IMR-90 (cell line): ENCODE measurements at regions not wholly inside any gene's neighbourhood (a gene's known extent, or its start where the extent isn't known, plus 50 kb on each side); places are given as distances from the start of the nearest gene placed in this dataset.

ENCODE experiments used
- ATAC-seq: fragments of 200-7000 bp; cut with Tn5 transposase; 2 replicates; pipeline ENCODE4 v1.9.1; 2020; ENCODE audit warnings: low read depth, mild to moderate bottlenecking, moderate library complexity
- BruUV-seq: library from RNA; stranded (reverse); fragments of 400-500 nt; replicated peaks from 2 replicates; lab custom pipeline; 2021; lab: Mats Ljungman, UMichigan
- CTCF ChIA-PET: fragments of 300-600 bp; formaldehyde crosslinking; extraction: SDS; loops from one replicate; lab custom pipeline; 2021; ENCODE audit warnings: antibody characterized with exemption; lab: Yijun Ruan, JAX
- POLR2A ChIA-PET: fragments of 300-600 bp; sonication (Branson Sonifier 250); formaldehyde crosslinking; loops from one replicate; lab custom pipeline; 2022; ENCODE audit warnings: antibody characterized with exemption; ENCODE audit not compliant: unreplicated experiment; lab: Charles Lee
- DNase-seq: peaks from one replicate; pipeline ENCODE4 v3.0.0; 2013
- H2AFZ ChIP-seq: replicated peaks from 2 replicates; pipeline ENCODE3; 2013; ENCODE audit warnings: low read length, mild to moderate bottlenecking; ENCODE audit not compliant: poor library complexity
- H2AK5ac ChIP-seq: 2 replicates; pipeline ENCODE4 v1.6.1; 2013; ENCODE audit warnings: low read depth, low read length, inconsistent platforms
- H2AK9ac ChIP-seq: replicated peaks from 2 replicates; pipeline ENCODE3; 2013; ENCODE audit warnings: mild to moderate bottlenecking, low read depth, low read length, moderate library complexity; ENCODE audit not compliant: poor library complexity
- H2BK120ac ChIP-seq: 2 replicates; pipeline ENCODE4 v1.6.1; 2013; ENCODE audit warnings: low read depth, low read length, inconsistent platforms
- H2BK15ac ChIP-seq: 3 replicates; pipeline ENCODE4 v1.6.1; 2013; ENCODE audit warnings: low read depth, low read length, inconsistent platforms
- H2BK20ac ChIP-seq: 2 replicates; pipeline ENCODE4 v1.6.1; 2013; ENCODE audit warnings: low read depth, mild to moderate bottlenecking, inconsistent platforms, low read length, moderate library complexity
- H2BK5ac ChIP-seq: 2 replicates; pipeline ENCODE4 v1.6.1; 2013; ENCODE audit warnings: mild to moderate bottlenecking, low read depth, low read length, inconsistent platforms; ENCODE audit not compliant: poor library complexity, severe bottlenecking
- H3K14ac ChIP-seq: replicated peaks from 2 replicates; pipeline ENCODE4 v1.6.1; 2013; ENCODE audit warnings: low read depth, low read length, inconsistent platforms
- H3K18ac ChIP-seq: 2 replicates; pipeline ENCODE4 v1.6.1; 2013; ENCODE audit warnings: low read depth, low read length, control low read depth
- H3K23ac ChIP-seq: 2 replicates; pipeline ENCODE4 v1.6.1; 2013; ENCODE audit warnings: low read depth, low read length, inconsistent platforms
- H3K27ac ChIP-seq: 2 replicates; pipeline ENCODE4 v1.5.1; 2013; ENCODE audit warnings: mild to moderate bottlenecking, control low read depth, low read length; ENCODE audit not compliant: insufficient read depth
- H3K27me3 ChIP-seq: 2 replicates; pipeline ENCODE4 v1.6.1; 2013; ENCODE audit warnings: low read length; ENCODE audit not compliant: control insufficient read depth, insufficient read depth
- H3K36me3 ChIP-seq: 2 replicates; pipeline ENCODE4 v1.6.1; 2013; ENCODE audit warnings: low read length, mixed read lengths; ENCODE audit not compliant: control insufficient read depth, insufficient read depth
- H3K4ac ChIP-seq: 2 replicates; pipeline ENCODE4 v1.6.1; 2013; ENCODE audit warnings: low read depth, low read length, inconsistent platforms
- H3K4me1 ChIP-seq: 2 replicates; pipeline ENCODE4 v1.6.1; 2013; ENCODE audit warnings: low read length, mixed read lengths; ENCODE audit not compliant: control insufficient read depth, insufficient read depth
- H3K4me2 ChIP-seq: 2 replicates; pipeline ENCODE4 v1.6.1; 2013; ENCODE audit warnings: low read depth, mild to moderate bottlenecking, control low read depth, low read length, moderate library complexity
- H3K4me3 ChIP-seq: 2 replicates; pipeline ENCODE4 v1.5.1; 2013; ENCODE audit warnings: low read depth, mild to moderate bottlenecking, control low read depth, low read length, moderate library complexity; ENCODE audit not compliant: insufficient read depth
- H3K56ac ChIP-seq: 2 replicates; pipeline ENCODE4 v1.6.1; 2013; ENCODE audit warnings: low read length, inconsistent platforms; ENCODE audit not compliant: insufficient read depth; ENCODE audit errors: extremely low read depth
- H3K79me1 ChIP-seq, 2 experiments: 2 replicates each; pipeline ENCODE4 v1.6.1; 2013; ENCODE audit warnings: low read length in 2 of 2, inconsistent platforms in 1 of 2, low read depth in 1 of 2
- H3K9ac ChIP-seq: 2 replicates; pipeline ENCODE4 v1.6.1; 2013; ENCODE audit warnings: low read depth, low read length, control low read depth
- H3K9me1 ChIP-seq: 2 replicates; pipeline ENCODE4 v1.6.1; 2013; ENCODE audit warnings: low read length, inconsistent platforms; ENCODE audit not compliant: insufficient read depth
- H3K9me3 ChIP-seq: 2 replicates; pipeline ENCODE4 v1.6.1; 2013; ENCODE audit warnings: low read length; ENCODE audit not compliant: control insufficient read depth, insufficient read depth
- H4K20me1 ChIP-seq: 2 replicates; pipeline ENCODE4 v1.6.1; 2013; ENCODE audit warnings: low read length, inconsistent platforms; ENCODE audit not compliant: insufficient read depth
- H4K5ac ChIP-seq: 2 replicates; pipeline ENCODE4 v1.6.1; 2013; ENCODE audit warnings: mild to moderate bottlenecking, low read depth, low read length, control low read depth
- H4K8ac ChIP-seq, 2 experiments: 2 replicates each; pipeline ENCODE4 v1.6.1; 2013; ENCODE audit warnings: low read depth in 2 of 2, low read length in 2 of 2, control low read depth in 1 of 2, inconsistent platforms in 1 of 2
- H4K91ac ChIP-seq: 2 replicates; pipeline ENCODE4 v1.6.1; 2013; ENCODE audit warnings: low read depth, low read length, inconsistent platforms; ENCODE audit not compliant: insufficient read depth
- BHLHE40 ChIP-seq: fragments of 150-350 bp; IDR thresholded peaks from 2 replicates; pipeline ENCODE4 v1.6.1; 2016; ENCODE audit warnings: mild to moderate bottlenecking, low read depth, low read length
- CEBPB ChIP-seq: IDR thresholded peaks from 2 replicates; pipeline ENCODE4 v1.6.1; 2012; ENCODE audit warnings: low read depth, low read length, improper control_type of control experiment
- CHD1 ChIP-seq: IDR thresholded peaks from 2 replicates; pipeline ENCODE4 v1.6.1; 2012; ENCODE audit warnings: low read depth, low read length, improper control_type of control experiment
- FOS ChIP-seq: fragments of 150-350 bp; IDR thresholded peaks from 2 replicates; pipeline ENCODE4 v1.6.1; 2016; ENCODE audit warnings: low read depth, low read length
- MAFK ChIP-seq: IDR thresholded peaks from 2 replicates; pipeline ENCODE4 v1.6.1; 2012; ENCODE audit warnings: low read depth, low read length, improper control_type of control experiment
- MAZ ChIP-seq: IDR thresholded peaks from 2 replicates; pipeline ENCODE4 v1.6.1; 2012; ENCODE audit warnings: low read depth, mild to moderate bottlenecking, low read length, improper control_type of control experiment, moderate library complexity, borderline replicate concordance
- MXI1 ChIP-seq: IDR thresholded peaks from 2 replicates; pipeline ENCODE4 v1.6.1; 2012; ENCODE audit warnings: low read depth, mild to moderate bottlenecking, low read length, moderate library complexity, borderline replicate concordance
- POLR2A ChIP-seq: IDR thresholded peaks from 2 replicates; pipeline ENCODE4 v1.6.1; 2012; ENCODE audit warnings: mild to moderate bottlenecking, low read depth, low read length
- RAD21 ChIP-seq: IDR thresholded peaks from 2 replicates; pipeline ENCODE4 v1.6.1; 2012; ENCODE audit warnings: low read length, improper control_type of control experiment
- RCOR1 ChIP-seq: IDR thresholded peaks from 2 replicates; pipeline ENCODE4 v1.6.1; 2012; ENCODE audit warnings: mild to moderate bottlenecking, low read length, improper control_type of control experiment; ENCODE audit not compliant: insufficient replicate concordance
- RFX5 ChIP-seq: IDR thresholded peaks from 2 replicates; pipeline ENCODE4 v1.8.0; 2012; ENCODE audit warnings: low read depth, mild to moderate bottlenecking, low read length, moderate library complexity
- SMC3 ChIP-seq: fragments of 150-350 bp; IDR thresholded peaks from 2 replicates; pipeline ENCODE4 v1.6.1; 2016; ENCODE audit warnings: low read depth, mild to moderate bottlenecking, antibody characterized with exemption, low read length, moderate library complexity
- WGBS, 2 experiments: methylation state at CpG; one replicate each; pipeline versions ENCODE4 v1.1.5 to v1.1.7; 2013; ENCODE audit warnings: missing lambda C conversion rate in 2 of 2; ENCODE audit not compliant: insufficient read length in 1 of 2; ENCODE audit errors: extremely low coverage in 2 of 2; 5-methylcytosine and 5-hydroxymethylcytosine counted together
- dilution Hi-C: fragments of 300-500 bp; cut with HindIII; formaldehyde crosslinking; loops from one replicate; pipeline ENCODE4 v1.14.3; 2018; ENCODE audit warnings: low sequenced_read_pairs; ENCODE audit not compliant: unreplicated experiment
- in situ Hi-C: fragments of 300-500 bp; cut with MboI; formaldehyde crosslinking; loops from 3 replicates; pipeline ENCODE4 v1.14.3; 2019; ENCODE audit warnings: low sequenced_read_pairs, inconsistent platforms, mixed read lengths
- intact Hi-C: fragments of 100-400 bp; cut with micrococcal nuclease; formaldehyde crosslinking; loops from 2 replicates; pipeline ENCODE4 v1.10.0; 2022
- TF ChIP-seq, protein P1 (sequence below): fragments of 150-350 bp; IDR thresholded peaks from 2 replicates; pipeline ENCODE4 v1.6.1; 2016; ENCODE audit warnings: low read depth, mild to moderate bottlenecking, low read length, moderate library complexity, borderline replicate concordance

DNA sequence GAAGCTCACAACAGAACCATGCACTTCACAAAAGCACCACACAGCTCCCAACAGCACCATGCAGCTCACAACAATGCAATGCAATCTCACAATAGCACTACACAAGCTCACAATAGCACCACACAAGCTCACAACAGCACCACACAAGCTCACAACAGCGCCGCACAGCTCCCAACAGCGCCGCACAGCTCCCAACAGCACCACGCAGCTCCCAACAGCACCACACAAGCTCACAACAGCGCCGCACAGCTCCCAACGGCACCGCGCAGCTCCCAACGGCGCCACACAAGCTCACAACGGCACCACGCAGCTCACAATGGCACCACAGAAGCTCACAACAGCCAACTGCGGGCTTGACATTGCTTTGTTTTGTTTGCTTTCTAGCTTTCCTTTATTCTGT, 198.1 kb downstream of the DLL1 start:
- Histone ChIP-seq H4K8ac (no peak overlapping the region), H3K14ac (no peak overlapping the region), H3K36me3 (no peaks in the 10 kb centered on the region), H2BK120ac (no peak overlapping the region), H4K20me1 (no peaks in the 10 kb centered on the region), H3K4me2 (no peak overlapping the region), H2AFZ (no peak overlapping the region), H3K27ac (no peak overlapping the region), H3K9ac (no peak overlapping the region), H3K27me3 (no peaks in the 10 kb centered on the region), H3K4me1 (no peaks in the 10 kb centered on the region), H3K79me1 (no peaks in the 10 kb centered on the region), H2AK5ac (no peak overlapping the region), H2BK5ac (no peak overlapping the region), H3K9me1 (no peaks in the 10 kb centered on the region), H4K91ac (no peak overlapping the region), H2BK20ac (no peak overlapping the region), H3K4me3 (no peak overlapping the region), H3K18ac (no peak overlapping the region), H3K23ac (no peak overlapping the region), H3K4ac (no peak overlapping the region), H3K56ac (no peak overlapping the region), H2AK9ac (no peak overlapping the region), H4K5ac (no peak overlapping the region), H2BK15ac (no peak overlapping the region), H3K9me3 (peaks cover 67% of the 10 kb centered on the region)
- TF ChIP-seq POLR2A: no peak
- TF ChIP-seq SMC3: no peak
- no peak for TF ChIP-seq CEBPB
- no peak for TF ChIP-seq RCOR1
- no peak for TF ChIP-seq RFX5
- TF ChIP-seq FOS: no peak
- no peak for TF ChIP-seq CHD1
- TF ChIP-seq MXI1: no peak
- TF ChIP-seq MAZ: no peak
- TF ChIP-seq RAD21: no peak
- no peak for TF ChIP-seq BHLHE40
- TF ChIP-seq, protein P1, sequence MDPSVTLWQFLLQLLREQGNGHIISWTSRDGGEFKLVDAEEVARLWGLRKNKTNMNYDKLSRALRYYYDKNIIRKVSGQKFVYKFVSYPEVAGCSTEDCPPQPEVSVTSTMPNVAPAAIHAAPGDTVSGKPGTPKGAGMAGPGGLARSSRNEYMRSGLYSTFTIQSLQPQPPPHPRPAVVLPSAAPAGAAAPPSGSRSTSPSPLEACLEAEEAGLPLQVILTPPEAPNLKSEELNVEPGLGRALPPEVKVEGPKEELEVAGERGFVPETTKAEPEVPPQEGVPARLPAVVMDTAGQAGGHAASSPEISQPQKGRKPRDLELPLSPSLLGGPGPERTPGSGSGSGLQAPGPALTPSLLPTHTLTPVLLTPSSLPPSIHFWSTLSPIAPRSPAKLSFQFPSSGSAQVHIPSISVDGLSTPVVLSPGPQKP: no peak
- TF ChIP-seq MAFK: no peak
- dilution Hi-C loops: no loop called here
- intact Hi-C loops: no loop called here
- DNase-seq: no peak
- in situ Hi-C loops: no loop called here
- ChIA-PET CTCF (no interaction called here), POLR2A (no interaction called here)
- no peak for ATAC-seq
- no TSS peak for BruUV-seq
- 68% methylated on average over 10 of the region's 15 CpGs; no CpG with 5 or more reads in 1 of the 2 experiments for WGBS, 2 experiments
